Stimulated activated CD4-positive, alpha-beta T cell treated with anti-CD3 and anti-CD28 coated beads, Interleukin-15, amount 100 ng/mL, for 1 hour (primary cell): ENCODE measurements at regions not wholly inside any gene's neighbourhood (a gene's known extent, or its start where the extent isn't known, plus 50 kb on each side); places are given as distances from the start of the nearest gene placed in this dataset.

Experiments
- DNase-seq, 2 donors: peaks; one replicate each; pipeline ENCODE4 v3.0.0-alpha.2; 2020; ENCODE audit warnings: low read depth in 1 of 2, low spot score in 1 of 2

- DNase-seq = no peak
Measured at GRCh38 chr6:145194389-145194788, 540.9 kb downstream of the EPM2A start.

- DNase-seq = no peak
Measured at GRCh38 chr6:145199961-145200360, 535.4 kb downstream of the EPM2A start.

GRCh38 chr6:145204301-145204700 is 531.0 kb downstream of the EPM2A start:
- no peak for DNase-seq

GRCh38 chr6:145206247-145206907 is 528.9 kb downstream of the EPM2A start:
- no peak for DNase-seq

- DNase-seq = no peak
Measured at GRCh38 chr6:145208474-145208873, 526.8 kb downstream of the EPM2A start.

GRCh38 chr6:145209272-145209671 is 526.0 kb downstream of the EPM2A start:
- DNase-seq = no peak

GRCh38 chr6:145212813-145213212 is 522.5 kb downstream of the EPM2A start:
- no peak for DNase-seq

GRCh38 chr6:145213614-145214013 is 521.7 kb downstream of the EPM2A start:
- no peak for DNase-seq

- no peak for DNase-seq
Measured at GRCh38 chr6:145214570-145214969, 520.8 kb downstream of the EPM2A start.

- DNase-seq = no peak
Measured at GRCh38 chr6:145224450-145224849, 510.9 kb downstream of the EPM2A start.

GRCh38 chr6:145225500-145225899 is 509.8 kb downstream of the EPM2A start:
- DNase-seq = no peak

- DNase-seq = no peak
Measured at GRCh38 chr6:145227593-145227992, 507.7 kb downstream of the EPM2A start.

GRCh38 chr6:145228962-145229582 is 506.2 kb downstream of the EPM2A start:
- DNase-seq = no peak

GRCh38 chr6:145233955-145234354 is 501.4 kb downstream of the EPM2A start:
- DNase-seq = no peak

- DNase-seq = no peak
Measured at GRCh38 chr6:145235207-145235606, 500.1 kb downstream of the EPM2A start.

GRCh38 chr6:145238787-145239186 is 496.5 kb downstream of the EPM2A start:
- no peak for DNase-seq

GRCh38 chr6:145241039-145241438 is 494.3 kb downstream of the EPM2A start:
- no peak for DNase-seq

GRCh38 chr6:145241721-145242120 is 493.6 kb downstream of the EPM2A start:
- no peak for DNase-seq

GRCh38 chr6:145244349-145245100 is 490.8 kb downstream of the EPM2A start:
- no peak for DNase-seq

GRCh38 chr6:145245119-145245518 is 490.2 kb downstream of the EPM2A start:
- DNase-seq = no peak

GRCh38 chr6:145247692-145248419 is 487.5 kb downstream of the EPM2A start:
- no peak for DNase-seq

- no peak for DNase-seq
Measured at GRCh38 chr6:145250436-145250835, 484.9 kb downstream of the EPM2A start.
